B cell (primary cell): ENCODE measurements at regions not wholly inside any gene's neighbourhood (a gene's known extent, or its start where the extent isn't known, plus 50 kb on each side); places are given as distances from the start of the nearest gene placed in this dataset.

Source experiments
- EZH2 ChIP-seq: IDR thresholded peaks from 2 replicates; pipeline ENCODE4 v1.6.1; 2012; ENCODE audit warnings: borderline replicate concordance, low read depth, mild to moderate bottlenecking, moderate library complexity, low read length; ENCODE audit not compliant: insufficient read depth, poor library complexity, severe bottlenecking
- TF ChIP-seq, protein P1 (sequence below): fragments of 200-600 bp; IDR thresholded peaks from one replicate; pipeline ENCODE4 v1.8.0; 2022; ENCODE audit warnings: antibody characterized with exemption, mild to moderate bottlenecking

- TF ChIP-seq, protein P1, sequence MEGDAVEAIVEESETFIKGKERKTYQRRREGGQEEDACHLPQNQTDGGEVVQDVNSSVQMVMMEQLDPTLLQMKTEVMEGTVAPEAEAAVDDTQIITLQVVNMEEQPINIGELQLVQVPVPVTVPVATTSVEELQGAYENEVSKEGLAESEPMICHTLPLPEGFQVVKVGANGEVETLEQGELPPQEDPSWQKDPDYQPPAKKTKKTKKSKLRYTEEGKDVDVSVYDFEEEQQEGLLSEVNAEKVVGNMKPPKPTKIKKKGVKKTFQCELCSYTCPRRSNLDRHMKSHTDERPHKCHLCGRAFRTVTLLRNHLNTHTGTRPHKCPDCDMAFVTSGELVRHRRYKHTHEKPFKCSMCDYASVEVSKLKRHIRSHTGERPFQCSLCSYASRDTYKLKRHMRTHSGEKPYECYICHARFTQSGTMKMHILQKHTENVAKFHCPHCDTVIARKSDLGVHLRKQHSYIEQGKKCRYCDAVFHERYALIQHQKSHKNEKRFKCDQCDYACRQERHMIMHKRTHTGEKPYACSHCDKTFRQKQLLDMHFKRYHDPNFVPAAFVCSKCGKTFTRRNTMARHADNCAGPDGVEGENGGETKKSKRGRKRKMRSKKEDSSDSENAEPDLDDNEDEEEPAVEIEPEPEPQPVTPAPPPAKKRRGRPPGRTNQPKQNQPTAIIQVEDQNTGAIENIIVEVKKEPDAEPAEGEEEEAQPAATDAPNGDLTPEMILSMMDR, result no peak
- no peak for TF ChIP-seq EZH2
These were observed 612.5 kb downstream of the PRELID2 start for GRCh38 chr5:145222622-145223021.
